HepG2 (cell line): ENCODE measurements at regions not wholly inside any gene's neighbourhood (a gene's known extent, or its start where the extent isn't known, plus 50 kb on each side); places are given as distances from the start of the nearest gene placed in this dataset.
A peak's percentile ranks its signal among the peaks of the same experiment; 100 is the strongest.
"Not testable (repeated sequence)": the region's sequence is repeated elsewhere in the genome, so short reads cannot be mapped to it uniquely, and the experiment has no call there.

ENCODE experiments used
- AHDC1 ChIP-seq: sonication (generic); formaldehyde crosslinking; IDR thresholded peaks from 2 replicates; pipeline ENCODE4 v1.5.1; 2020; ENCODE audit warnings: mild to moderate bottlenecking, missing genetic modification reagents, borderline replicate concordance
- ARID5B ChIP-seq: IDR thresholded peaks from 2 replicates; pipeline ENCODE4 v1.4.0; 2020; ENCODE audit warnings: mild to moderate bottlenecking, missing genetic modification reagents
- EP300 ChIP-seq, 3 experiments: sonication (generic) in 1 of 3; formaldehyde crosslinking in 1 of 3; IDR thresholded peaks; 2 replicates each; pipeline versions ENCODE4 v1.5.1 to v1.6.1; 2011 to 2020; ENCODE audit warnings: low read depth in 2 of 3, low read length in 2 of 3, borderline replicate concordance in 1 of 3, improper control_type of control experiment in 1 of 3, mild to moderate bottlenecking in 1 of 3, missing genetic modification reagents in 1 of 3, moderate library complexity in 1 of 3
- FOXA3 ChIP-seq: IDR thresholded peaks from 2 replicates; pipeline ENCODE4 v1.6.1; 2016; ENCODE audit warnings: missing genetic modification reagents, missing compliant biosample characterization
- GATAD2A ChIP-seq: IDR thresholded peaks from 2 replicates; pipeline ENCODE4 v1.6.1; 2016
- HNF4A ChIP-seq: sonication (generic); formaldehyde crosslinking; IDR thresholded peaks from 2 replicates; pipeline ENCODE4 v1.4.0; 2020; ENCODE audit warnings: missing genetic modification reagents
- MED1 ChIP-seq: sonication (generic); formaldehyde crosslinking; IDR thresholded peaks from 2 replicates; pipeline ENCODE4 v1.4.0; 2020; ENCODE audit warnings: missing genetic modification reagents
- PITX1 ChIP-seq: sonication (generic); formaldehyde crosslinking; IDR thresholded peaks from 2 replicates; pipeline ENCODE4 v1.5.1; 2020; ENCODE audit warnings: mild to moderate bottlenecking, missing genetic modification reagents
- SIX1 ChIP-seq: sonication (generic); formaldehyde crosslinking; IDR thresholded peaks from 2 replicates; pipeline ENCODE4 v1.4.0; 2020; ENCODE audit warnings: missing genetic modification reagents, borderline replicate concordance
- SOX13 ChIP-seq, 3 experiments: fragments of 450-650 bp in 1 of 3; sonication (generic) in 1 of 3; formaldehyde crosslinking in 1 of 3; IDR thresholded peaks in 2 of 3; conservative IDR thresholded peaks in 1 of 3; 2 replicates each; pipeline versions ENCODE4 v1.5.0 to v1.6.1; 2016 to 2020; ENCODE audit warnings: antibody characterized with exemption in 1 of 3, mild to moderate bottlenecking in 1 of 3, missing compliant biosample characterization in 1 of 3, missing genetic modification reagents in 1 of 3, moderate library complexity in 1 of 3
- ZMYM4 ChIP-seq: sonication (generic); formaldehyde crosslinking; IDR thresholded peaks from 2 replicates; pipeline ENCODE4 v1.8.1; 2023; ENCODE audit warnings: mild to moderate bottlenecking, missing genetic modification reagents
- ZSCAN29 ChIP-seq: sonication (generic); formaldehyde crosslinking; conservative IDR thresholded peaks from 2 replicates; pipeline ENCODE4 v1.4.0; 2020; ENCODE audit warnings: mild to moderate bottlenecking, missing genetic modification reagents
- TF ChIP-seq, protein P1 (sequence below): sonication (generic); formaldehyde crosslinking; IDR thresholded peaks from 2 replicates; pipeline ENCODE4 v1.4.0; 2020; ENCODE audit warnings: missing genetic modification reagents, mild to moderate bottlenecking, borderline replicate concordance
- TF ChIP-seq, protein P2 (sequence below): sonication (generic); formaldehyde crosslinking; IDR thresholded peaks from 2 replicates; pipeline ENCODE4 v1.5.0; 2020; ENCODE audit warnings: mild to moderate bottlenecking, missing genetic modification reagents, borderline replicate concordance

GRCh38 chr12:46543378-46543795 lies 170.8 kb upstream of the SLC38A2 start (continued):
- TF ChIP-seq AHDC1 (CRISPR knock-in tag) (peak; percentile 72; the same call in 1 of the 2 replicates), ARID5B (CRISPR knock-in tag) (peak; percentile 71; the same call in 1 of the 2 replicates), PITX1 (peak; percentile 60; the same call in 1 of the 2 replicates), ZMYM4 (CRISPR knock-in tag) (peak; percentile 43; the same call in 1 of the 2 replicates), HNF4A (CRISPR knock-in tag) (peak; percentile 37), EP300 (IDR thresholded peaks at IDR 0.05; ENCODE audit: low read depth in 2 of 2, low read length in 2 of 2) (peak in 1 of 2 experiments; percentile 28; a peak in 2 of 4 replicates), MED1 (peak; percentile 60; the same call in 1 of the 2 replicates), SOX13 (CRISPR knock-in tag; conservative IDR thresholded peaks at IDR 0.05 in 1 of 2, IDR thresholded peaks at IDR 0.05 in 1 of 2) (peak in 1 of 2 experiments; percentile 80; a peak in 2 of 4 replicates), SIX1 (CRISPR knock-in tag) (0 out of 2 replicates have a peak, but pooled peaks have one; percentile 16), ZSCAN29 (CRISPR knock-in tag) (peak; percentile 72; the same call in 1 of the 2 replicates), GATAD2A (CRISPR knock-in tag) (peak; percentile 62; the same call in 1 of the 2 replicates), FOXA3 (CRISPR knock-in tag) (peak; percentile 63; the same call in 1 of the 2 replicates)
- TF ChIP-seq, protein P1, sequence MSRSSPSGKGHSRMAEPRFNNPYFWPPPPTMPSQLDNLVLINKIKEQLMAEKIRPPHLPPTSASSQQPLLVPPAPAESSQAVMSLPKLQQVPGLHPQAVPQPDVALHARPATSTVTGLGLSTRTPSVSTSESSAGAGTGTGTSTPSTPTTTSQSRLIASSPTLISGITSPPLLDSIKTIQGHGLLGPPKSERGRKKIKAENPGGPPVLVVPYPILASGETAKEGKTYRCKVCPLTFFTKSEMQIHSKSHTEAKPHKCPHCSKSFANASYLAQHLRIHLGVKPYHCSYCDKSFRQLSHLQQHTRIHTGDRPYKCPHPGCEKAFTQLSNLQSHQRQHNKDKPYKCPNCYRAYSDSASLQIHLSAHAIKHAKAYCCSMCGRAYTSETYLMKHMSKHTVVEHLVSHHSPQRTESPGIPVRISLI (CRISPR knock-in tag), result peak; percentile 81; the same call in 1 of the 2 replicates
- TF ChIP-seq EP300 (CRISPR knock-in tag; IDR thresholded peaks at IDR 0.05; ENCODE audit: borderline replicate concordance); SOX13 (IDR thresholded peaks at IDR 0.05): not testable (repeated sequence)
- TF ChIP-seq, protein P2, sequence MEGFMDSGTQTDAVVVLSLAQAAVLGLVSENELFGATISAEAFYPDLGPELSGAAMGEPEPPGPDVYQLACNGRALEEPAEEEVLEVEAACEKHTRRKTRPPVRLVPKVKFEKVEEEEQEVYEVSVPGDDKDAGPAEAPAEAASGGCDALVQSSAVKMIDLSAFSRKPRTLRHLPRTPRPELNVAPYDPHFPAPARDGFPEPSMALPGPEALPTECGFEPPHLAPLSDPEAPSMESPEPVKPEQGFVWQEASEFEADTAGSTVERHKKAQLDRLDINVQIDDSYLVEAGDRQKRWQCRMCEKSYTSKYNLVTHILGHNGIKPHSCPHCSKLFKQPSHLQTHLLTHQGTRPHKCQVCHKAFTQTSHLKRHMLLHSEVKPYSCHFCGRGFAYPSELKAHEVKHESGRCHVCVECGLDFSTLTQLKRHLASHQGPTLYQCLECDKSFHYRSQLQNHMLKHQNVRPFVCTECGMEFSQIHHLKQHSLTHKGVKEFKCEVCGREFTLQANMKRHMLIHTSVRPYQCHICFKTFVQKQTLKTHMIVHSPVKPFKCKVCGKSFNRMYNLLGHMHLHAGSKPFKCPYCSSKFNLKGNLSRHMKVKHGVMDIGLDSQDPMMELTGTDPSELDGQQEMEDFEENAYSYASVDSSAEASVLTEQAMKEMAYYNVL, result peak; percentile 34; the same call in 1 of the 2 replicates
